Prostate gland (tissue), 2 donors: ENCODE measurements at regions not wholly inside any gene's neighbourhood (a gene's known extent, or its start where the extent isn't known, plus 50 kb on each side); places are given as distances from the start of the nearest gene placed in this dataset.

ENCODE experiments used
- POLR2A ChIP-seq: fragments of 450-650 bp; IDR thresholded peaks from one replicate; pipeline ENCODE4 v1.6.1; 2016; ENCODE audit warnings: antibody characterized with exemption, mild to moderate bottlenecking
- TF ChIP-seq, protein P1 (sequence below), 4 experiments: fragments of 200-600 bp in 2 of 4; fragments of 450-650 bp in 2 of 4; sonication (generic) in 2 of 4; IDR thresholded peaks; 1 replicate in 3 of 4; 2 replicates in 1 of 4; pipeline ENCODE4 v1.5.1; 2016 to 2019; ENCODE audit warnings: antibody characterized with exemption in 4 of 4, mild to moderate bottlenecking in 2 of 4, moderate library complexity in 2 of 4

DNA sequence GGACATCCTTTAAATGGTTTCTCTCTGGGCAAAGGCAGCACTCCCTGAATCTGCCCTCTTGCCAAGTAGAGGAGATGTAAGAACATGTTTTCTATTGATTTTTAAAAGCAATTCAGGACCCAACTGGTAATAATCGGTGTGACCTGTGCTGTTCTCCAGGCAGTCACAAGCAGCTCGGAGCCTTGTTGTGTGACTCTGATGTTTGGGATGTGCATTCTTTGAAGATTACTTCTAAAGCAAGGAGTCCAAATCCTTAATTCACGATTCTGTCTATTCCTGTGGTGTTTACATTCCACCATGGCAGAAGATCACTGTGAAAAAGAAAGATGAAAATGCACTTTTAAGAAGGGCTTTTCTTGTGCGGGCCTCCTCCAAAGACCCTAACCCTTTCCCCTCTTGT lies 122.3 kb upstream of the ZNF536 start:
- TF ChIP-seq, protein P1, sequence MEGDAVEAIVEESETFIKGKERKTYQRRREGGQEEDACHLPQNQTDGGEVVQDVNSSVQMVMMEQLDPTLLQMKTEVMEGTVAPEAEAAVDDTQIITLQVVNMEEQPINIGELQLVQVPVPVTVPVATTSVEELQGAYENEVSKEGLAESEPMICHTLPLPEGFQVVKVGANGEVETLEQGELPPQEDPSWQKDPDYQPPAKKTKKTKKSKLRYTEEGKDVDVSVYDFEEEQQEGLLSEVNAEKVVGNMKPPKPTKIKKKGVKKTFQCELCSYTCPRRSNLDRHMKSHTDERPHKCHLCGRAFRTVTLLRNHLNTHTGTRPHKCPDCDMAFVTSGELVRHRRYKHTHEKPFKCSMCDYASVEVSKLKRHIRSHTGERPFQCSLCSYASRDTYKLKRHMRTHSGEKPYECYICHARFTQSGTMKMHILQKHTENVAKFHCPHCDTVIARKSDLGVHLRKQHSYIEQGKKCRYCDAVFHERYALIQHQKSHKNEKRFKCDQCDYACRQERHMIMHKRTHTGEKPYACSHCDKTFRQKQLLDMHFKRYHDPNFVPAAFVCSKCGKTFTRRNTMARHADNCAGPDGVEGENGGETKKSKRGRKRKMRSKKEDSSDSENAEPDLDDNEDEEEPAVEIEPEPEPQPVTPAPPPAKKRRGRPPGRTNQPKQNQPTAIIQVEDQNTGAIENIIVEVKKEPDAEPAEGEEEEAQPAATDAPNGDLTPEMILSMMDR (IDR thresholded peaks at IDR 0.05): no peak
- TF ChIP-seq POLR2A: no peak
